ENCODE measurements at regions not wholly inside any gene's neighbourhood (a gene's known extent, or its start where the extent isn't known, plus 50 kb on each side); places are given as distances from the start of the nearest gene placed in this dataset.

GRCh38 chr4:166459621-166460020 lies 586.6 kb downstream of the TLL1 start:
- H3K9ac ChIP-seq (ENCODE audit: insufficient read depth in 1 of 2, low read depth in 2 of 2, low read length in 2 of 2) = no peak overlapping the region
- DNase-seq (ENCODE audit: extremely low read depth in 1 of 4, low spot score in 3 of 4) (no peak), FAIRE-seq (no peak), ATAC-seq (no peak)
- H3K36me3 ChIP-seq (ENCODE audit: control insufficient read depth, insufficient read depth, low read length) = no peaks in the 10 kb centered on the region
- H3K4me1 ChIP-seq (replicated peaks in 1 of 2; ENCODE audit: control insufficient read depth in 2 of 2, insufficient read depth in 2 of 2, low read length in 2 of 2) = no peaks in the 10 kb centered on the region
- WGBS (ENCODE audit: insufficient coverage, low coverage, missing lambda C conversion rate) = 0% methylated on average over 4 of the region's 5 CpGs
- H3K9me3 ChIP-seq (replicated peaks; ENCODE audit: control insufficient read depth, insufficient read depth, low read depth, low read length) = no peaks in the 10 kb centered on the region
- H3K4me3 ChIP-seq = no peak overlapping the region
- no peaks in the 10 kb centered on the region for H3K79me2 ChIP-seq (ENCODE audit: control insufficient read depth, insufficient read depth, low read length)
- no peak overlapping the region for H2AFZ ChIP-seq (ENCODE audit: low read depth, low read length)
- intact Hi-C loops (cut with micrococcal nuclease) (no loop called here), in situ Hi-C loops (cut with MboI) (no loop called here)
- TF ChIP-seq IFI16 (CRISPR knock-in tag; IDR thresholded peaks at IDR 0.05) (no peak), ZNF764 (CRISPR knock-in tag; IDR thresholded peaks at IDR 0.05; ENCODE audit: low read depth) (no peak), PHTF2 (CRISPR knock-in tag; IDR thresholded peaks at IDR 0.05) (no peak)
- no peaks in the 10 kb centered on the region for H3K9me1 ChIP-seq (ENCODE audit: control insufficient read depth, insufficient read depth, low read length)
- BruUV-seq (replicated peaks) = no TSS peak
- no peaks in the 10 kb centered on the region for H4K20me1 ChIP-seq (replicated peaks; ENCODE audit: control insufficient read depth, insufficient read depth, low read length)
- H3K27me3 ChIP-seq (ENCODE audit: control insufficient read depth in 2 of 2, insufficient read depth in 2 of 2, low read length in 2 of 2) = no peaks in the 10 kb centered on the region
- POLR2A ChIA-PET = no interaction called here
- no peak overlapping the region for H3K4me2 ChIP-seq (ENCODE audit: insufficient read depth, low read length)
- CTCF ChIA-PET (ENCODE audit: low intra/inter-chr PET ratio) = no interaction called here
- H3K27ac ChIP-seq (ENCODE audit: extremely low read depth, low read depth, low read length) = no peak overlapping the region

DNA sequence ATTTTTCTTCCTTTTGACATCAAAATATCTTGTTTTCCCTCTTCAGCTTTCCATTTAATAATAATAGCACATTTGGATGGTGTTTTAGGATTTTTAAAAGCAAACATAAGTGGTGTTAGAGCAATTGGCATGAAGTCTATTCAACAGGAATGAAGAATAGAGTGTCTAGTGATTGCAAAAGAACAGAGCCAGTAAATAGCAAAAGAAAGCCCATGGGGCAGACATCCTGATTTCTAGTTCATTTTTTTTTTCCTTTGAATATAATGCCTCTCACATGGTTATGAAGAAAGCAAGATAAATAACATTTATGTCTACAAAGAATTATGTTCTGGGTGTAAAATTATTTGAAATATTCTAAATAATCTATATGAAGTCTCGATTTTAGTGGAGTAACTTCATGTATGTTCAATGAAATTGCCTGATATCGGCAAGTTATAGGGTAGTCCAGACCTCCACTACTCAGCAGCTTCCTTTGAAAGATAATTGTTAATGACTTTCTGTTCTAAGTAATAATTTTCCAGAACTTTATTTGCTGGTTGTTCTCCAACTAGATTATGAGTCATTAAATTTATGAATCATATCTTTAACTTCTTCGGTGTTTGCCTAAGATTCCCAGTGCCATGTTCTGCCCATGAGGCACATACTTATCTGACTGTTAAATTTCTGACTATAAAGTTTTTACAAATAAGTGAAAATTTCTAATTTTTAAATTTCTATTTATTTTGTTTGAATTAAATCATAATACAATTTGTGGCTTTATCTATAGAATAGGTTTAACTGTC lies 587.9 kb downstream of the TLL1 start:
- no peak overlapping the region for H3K4me3 ChIP-seq
- no peak overlapping the region for H2AFZ ChIP-seq (ENCODE audit: low read depth, low read length)
- ChIA-PET POLR2A (interaction anchor here (0.7 kb wide), 1 partner anchor 101 kb away, joined by 3 read pairs; no protein-coding TSS in a partner anchor), CTCF (ENCODE audit: low intra/inter-chr PET ratio) (no interaction called here)
- DNase-seq (ENCODE audit: extremely low read depth in 1 of 4, low spot score in 3 of 4) = no peak
- no peaks in the 10 kb centered on the region for H3K79me2 ChIP-seq (ENCODE audit: control insufficient read depth, insufficient read depth, low read length)
- intact Hi-C loops (cut with micrococcal nuclease) (no loop called here), in situ Hi-C loops (cut with MboI) (no loop called here)
- no TSS peak for BruUV-seq (replicated peaks)
- no peaks in the 10 kb centered on the region for H3K9me3 ChIP-seq (replicated peaks; ENCODE audit: control insufficient read depth, insufficient read depth, low read depth, low read length)
- H3K9me1 ChIP-seq (ENCODE audit: control insufficient read depth, insufficient read depth, low read length) = no peaks in the 10 kb centered on the region
- H3K36me3 ChIP-seq (ENCODE audit: control insufficient read depth, insufficient read depth, low read length) = no peaks in the 10 kb centered on the region
- no peak for ATAC-seq
- H3K9ac ChIP-seq (ENCODE audit: insufficient read depth in 1 of 2, low read depth in 2 of 2, low read length in 2 of 2) = no peak overlapping the region
- no peaks in the 10 kb centered on the region for H4K20me1 ChIP-seq (replicated peaks; ENCODE audit: control insufficient read depth, insufficient read depth, low read length)
- 0% methylated on average over 3 of the region's 3 CpGs for WGBS (ENCODE audit: insufficient coverage, low coverage, missing lambda C conversion rate)
- H3K27ac ChIP-seq (ENCODE audit: extremely low read depth, low read depth, low read length) = no peak overlapping the region
- H3K27me3 ChIP-seq (ENCODE audit: control insufficient read depth in 2 of 2, insufficient read depth in 2 of 2, low read length in 2 of 2) = no peaks in the 10 kb centered on the region
- H3K4me1 ChIP-seq (replicated peaks in 1 of 2; ENCODE audit: control insufficient read depth in 2 of 2, insufficient read depth in 2 of 2, low read length in 2 of 2) = no peaks in the 10 kb centered on the region
- H3K4me2 ChIP-seq (ENCODE audit: insufficient read depth, low read length) = no peak overlapping the region
- no peak for FAIRE-seq
- no peak for TF ChIP-seq TSHZ1 (CRISPR knock-in tag; IDR thresholded peaks at IDR 0.05)
- no peak for TF ChIP-seq HDGF (IDR thresholded peaks at IDR 0.05)
- TF ChIP-seq KAT8 (IDR thresholded peaks at IDR 0.05; ENCODE audit: low read depth) = no peak
- TF ChIP-seq, protein P1, sequence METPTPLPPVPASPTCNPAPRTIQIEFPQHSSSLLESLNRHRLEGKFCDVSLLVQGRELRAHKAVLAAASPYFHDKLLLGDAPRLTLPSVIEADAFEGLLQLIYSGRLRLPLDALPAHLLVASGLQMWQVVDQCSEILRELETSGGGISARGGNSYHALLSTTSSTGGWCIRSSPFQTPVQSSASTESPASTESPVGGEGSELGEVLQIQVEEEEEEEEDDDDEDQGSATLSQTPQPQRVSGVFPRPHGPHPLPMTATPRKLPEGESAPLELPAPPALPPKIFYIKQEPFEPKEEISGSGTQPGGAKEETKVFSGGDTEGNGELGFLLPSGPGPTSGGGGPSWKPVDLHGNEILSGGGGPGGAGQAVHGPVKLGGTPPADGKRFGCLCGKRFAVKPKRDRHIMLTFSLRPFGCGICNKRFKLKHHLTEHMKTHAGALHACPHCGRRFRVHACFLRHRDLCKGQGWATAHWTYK (CRISPR knock-in tag; IDR thresholded peaks at IDR 0.05) = no peak
- TF ChIP-seq, protein P2, sequence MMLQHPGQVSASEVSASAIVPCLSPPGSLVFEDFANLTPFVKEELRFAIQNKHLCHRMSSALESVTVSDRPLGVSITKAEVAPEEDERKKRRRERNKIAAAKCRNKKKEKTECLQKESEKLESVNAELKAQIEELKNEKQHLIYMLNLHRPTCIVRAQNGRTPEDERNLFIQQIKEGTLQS (IDR thresholded peaks at IDR 0.05) = no peak
- TF ChIP-seq, protein P2 (CRISPR knock-in tag; conservative IDR thresholded peaks at IDR 0.05) = no peak
- no peak for TF ChIP-seq ZFP30 (CRISPR knock-in tag; IDR thresholded peaks at IDR 0.05; ENCODE audit: borderline replicate concordance)
- TF ChIP-seq RFX1 (IDR thresholded peaks at IDR 0.05) = no peak
